DOHH2 (cell line): ENCODE measurements at regions not wholly inside any gene's neighbourhood (a gene's known extent, or its start where the extent isn't known, plus 50 kb on each side); places are given as distances from the start of the nearest gene placed in this dataset.

Experiments
- H3F3A ChIP-seq: fragments of 200-600 bp; sonication (generic), shearing (Covaris generic); 2 replicates; pipeline ENCODE4 v1.6.0; 2016; ENCODE audit warnings: antibody characterized with exemption, mild to moderate bottlenecking; ENCODE audit not compliant: control insufficient read depth, insufficient read depth
- H3K27ac ChIP-seq: fragments of 200-600 bp; sonication (generic); 2 replicates; pipeline ENCODE4 v1.5.1; 2014; ENCODE audit warnings: low read depth, mild to moderate bottlenecking, low read length, moderate library complexity
- H3K27me3 ChIP-seq: fragments of 200-600 bp; sonication (generic); 2 replicates; pipeline ENCODE4 v1.6.1; 2014; ENCODE audit warnings: mild to moderate bottlenecking, low read length, mixed read lengths; ENCODE audit not compliant: control insufficient read depth
- H3K36me3 ChIP-seq: fragments of 200-600 bp; sonication (generic); 2 replicates; pipeline ENCODE4 v1.6.1; 2014; ENCODE audit warnings: mild to moderate bottlenecking, low read length, moderate library complexity, mixed read lengths; ENCODE audit not compliant: control insufficient read depth
- H3K4me1 ChIP-seq: fragments of 200-600 bp; sonication (generic); 2 replicates; pipeline ENCODE4 v1.6.1; 2014; ENCODE audit warnings: mild to moderate bottlenecking, low read length, mixed read lengths; ENCODE audit not compliant: control insufficient read depth
- H3K4me2 ChIP-seq: fragments of 200-600 bp; sonication (generic); 2 replicates; pipeline ENCODE4 v1.6.0; 2014; ENCODE audit warnings: mild to moderate bottlenecking, low read length, moderate library complexity
- H3K4me3 ChIP-seq: fragments of 200-600 bp; sonication (generic); 2 replicates; pipeline ENCODE4 v1.5.1; 2014; ENCODE audit warnings: mild to moderate bottlenecking, low read length, mixed read lengths
- H3K79me2 ChIP-seq: fragments of 200-600 bp; sonication (generic); 2 replicates; pipeline ENCODE4 v1.6.1; 2014; ENCODE audit warnings: mild to moderate bottlenecking, low read length, mixed read lengths; ENCODE audit not compliant: control insufficient read depth
- H3K9me2 ChIP-seq: fragments of 200-600 bp; sonication (generic); replicated peaks from 2 replicates; pipeline ENCODE4 v1.6.1; 2014; ENCODE audit warnings: mild to moderate bottlenecking, low read length, mixed read lengths; ENCODE audit not compliant: control insufficient read depth
- H3K9me3 ChIP-seq: fragments of 200-600 bp; sonication (generic); 2 replicates; pipeline ENCODE4 v1.6.1; 2014; ENCODE audit warnings: antibody characterized with exemption, low read length, mixed read lengths; ENCODE audit not compliant: control insufficient read depth, insufficient read depth
- H4K20me1 ChIP-seq: fragments of 200-600 bp; sonication (generic); 2 replicates; pipeline ENCODE4 v1.6.0; 2014; ENCODE audit warnings: low read depth, mild to moderate bottlenecking, antibody characterized with exemption, low read length, moderate library complexity; ENCODE audit not compliant: control insufficient read depth, insufficient read depth
- CTCF ChIP-seq: fragments of 200-600 bp; sonication (generic); IDR thresholded peaks from one replicate; pipeline ENCODE4 v1.5.1; 2014; ENCODE audit warnings: antibody characterized with exemption, mild to moderate bottlenecking, low read depth, low read length; ENCODE audit not compliant: poor library complexity, severe bottlenecking
- EZH2phosphoT487 ChIP-seq: fragments of 200-600 bp; sonication (generic); IDR thresholded peaks from 2 replicates; pipeline ENCODE4 v1.6.1; 2017; ENCODE audit warnings: borderline replicate concordance, mild to moderate bottlenecking, antibody characterized with exemption, low read length, moderate library complexity, mixed read lengths

- TF ChIP-seq EZH2phosphoT487 (no peak), CTCF (no peak)
Observed at GRCh38 chr3:10725846-10726245, 90.2 kb upstream of the SLC6A11 start.

GRCh38 chr3:10726787-10727186, 89.2 kb upstream of the SLC6A11 start:
- Histone ChIP-seq H3K79me2 (no peaks in the 10 kb centered on the region), H3K4me1 (no peaks in the 10 kb centered on the region), H3K27ac (no peak overlapping the region), H3K9me3 (no peaks in the 10 kb centered on the region), H3K9me2 (no peaks in the 10 kb centered on the region), H3K4me2 (no peak overlapping the region), H3K4me3 (no peak overlapping the region), H3F3A (no peaks in the 10 kb centered on the region), H3K27me3 (no peaks in the 10 kb centered on the region), H4K20me1 (no peaks in the 10 kb centered on the region), H3K36me3 (no peaks in the 10 kb centered on the region)
- TF ChIP-seq CTCF = no peak
- TF ChIP-seq EZH2phosphoT487 = no peak

More at GRCh38 chr3:10725846-10726245, 90.2 kb upstream of the SLC6A11 start:
- Histone ChIP-seq H3K27ac (no peak overlapping the region), H3K79me2 (no peaks in the 10 kb centered on the region), H3K4me3 (no peak overlapping the region), H4K20me1 (no peaks in the 10 kb centered on the region), H3K9me3 (no peaks in the 10 kb centered on the region), H3K4me1 (no peaks in the 10 kb centered on the region), H3K27me3 (no peaks in the 10 kb centered on the region), H3K4me2 (no peak overlapping the region), H3K36me3 (no peaks in the 10 kb centered on the region), H3F3A (no peaks in the 10 kb centered on the region), H3K9me2 (no peaks in the 10 kb centered on the region)

DNA sequence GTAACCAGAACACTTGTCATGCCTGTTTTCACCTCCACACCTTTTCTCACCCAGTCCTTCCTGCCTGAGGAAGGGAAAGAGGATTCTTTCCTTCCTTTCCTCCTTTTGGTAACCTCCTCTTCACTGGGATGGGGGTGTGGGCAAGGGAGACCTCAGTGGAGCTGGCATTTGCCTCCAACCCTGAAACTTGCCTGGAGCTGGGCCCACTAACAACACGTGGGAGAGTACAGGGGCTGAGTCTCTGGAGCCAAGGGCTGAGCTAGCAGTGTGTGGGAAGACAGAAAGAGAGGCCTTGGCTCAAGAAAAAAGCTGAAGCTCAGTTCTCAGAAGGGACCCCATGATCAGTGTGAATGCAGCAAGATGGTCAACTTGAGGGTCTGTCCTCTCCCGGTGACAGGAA, 86.6 kb upstream of the SLC6A11 start:
- TF ChIP-seq CTCF (no peak), EZH2phosphoT487 (no peak)
- Histone ChIP-seq H3K9me2 (no peaks in the 10 kb centered on the region), H3K27ac (no peak overlapping the region), H3K79me2 (no peaks in the 10 kb centered on the region), H3K27me3 (no peaks in the 10 kb centered on the region), H3K9me3 (peaks cover 13% of the 10 kb centered on the region; the same call in 1 of the 2 replicates), H4K20me1 (no peaks in the 10 kb centered on the region), H3K36me3 (no peaks in the 10 kb centered on the region), H3F3A (no peaks in the 10 kb centered on the region), H3K4me3 (no peak overlapping the region), H3K4me1 (no peaks in the 10 kb centered on the region), H3K4me2 (no peak overlapping the region)
